Nephron (organoid): ENCODE measurements at regions not wholly inside any gene's neighbourhood (a gene's known extent, or its start where the extent isn't known, plus 50 kb on each side); places are given as distances from the start of the nearest gene placed in this dataset.

Source experiments
- H3K27ac Mint-ChIP-seq, 3 experiments: 2 replicates each; pipeline ENCODE4 v1.8.0; 2020; ENCODE audit warnings: mixed read lengths in 3 of 3, mild to moderate bottlenecking in 2 of 3, moderate library complexity in 1 of 3
- H3K27me3 Mint-ChIP-seq: 2 replicates; pipeline ENCODE4 v1.8.0; 2021; ENCODE audit warnings: low read depth, mild to moderate bottlenecking, moderate library complexity, mixed read lengths
- H3K36me3 Mint-ChIP-seq: 2 replicates; pipeline ENCODE4 v1.8.0; 2020; ENCODE audit warnings: low read depth, mixed read lengths
- H3K4me1 Mint-ChIP-seq: 2 replicates; pipeline ENCODE4 v1.8.0; 2020; ENCODE audit warnings: mixed read lengths
- H3K4me3 Mint-ChIP-seq, 3 experiments: 2 replicates each; pipeline ENCODE4 v1.8.0; 2020; ENCODE audit warnings: mild to moderate bottlenecking in 3 of 3, mixed read lengths in 3 of 3, moderate library complexity in 2 of 3
- H3K9me3 Mint-ChIP-seq: 2 replicates; pipeline ENCODE4 v1.8.0; 2020; ENCODE audit warnings: mixed read lengths
- TF ChIP-seq, protein P1 (sequence below), 3 experiments: fragments of 200-600 bp; sonication (generic); IDR thresholded peaks; one replicate each; pipeline ENCODE4 v1.5.0; 2021; ENCODE audit warnings: antibody characterized with exemption in 3 of 3; ENCODE audit not compliant: unreplicated experiment in 3 of 3

DNA sequence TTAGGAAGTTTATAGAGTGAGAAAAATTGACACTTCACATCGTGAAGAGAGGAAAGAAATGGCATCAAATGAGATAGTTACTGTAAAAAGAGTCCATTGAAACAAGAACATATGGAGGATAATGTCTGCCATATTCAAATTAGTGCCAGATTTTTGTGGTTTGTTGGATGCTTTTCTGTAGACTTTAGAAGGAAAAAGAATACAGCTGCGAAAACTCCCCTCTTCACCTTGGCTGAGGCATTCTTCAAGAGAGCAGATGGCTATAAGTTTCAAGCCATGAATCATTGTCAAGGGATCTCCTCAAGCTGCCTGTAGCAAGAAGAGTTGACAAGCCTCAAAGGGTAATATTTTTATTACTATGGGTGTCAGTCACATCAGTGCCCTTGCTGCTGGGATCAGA, 507.4 kb upstream of the RAG2 start:
- no peak overlapping the region for H3K4me3 Mint-ChIP-seq
- H3K27ac Mint-ChIP-seq, result peak overlapping the region; percentile 26 to 54 (median 40)
- H3K4me1 Mint-ChIP-seq, result peaks cover 38% of the 10 kb centered on the region
- TF ChIP-seq, protein P1, sequence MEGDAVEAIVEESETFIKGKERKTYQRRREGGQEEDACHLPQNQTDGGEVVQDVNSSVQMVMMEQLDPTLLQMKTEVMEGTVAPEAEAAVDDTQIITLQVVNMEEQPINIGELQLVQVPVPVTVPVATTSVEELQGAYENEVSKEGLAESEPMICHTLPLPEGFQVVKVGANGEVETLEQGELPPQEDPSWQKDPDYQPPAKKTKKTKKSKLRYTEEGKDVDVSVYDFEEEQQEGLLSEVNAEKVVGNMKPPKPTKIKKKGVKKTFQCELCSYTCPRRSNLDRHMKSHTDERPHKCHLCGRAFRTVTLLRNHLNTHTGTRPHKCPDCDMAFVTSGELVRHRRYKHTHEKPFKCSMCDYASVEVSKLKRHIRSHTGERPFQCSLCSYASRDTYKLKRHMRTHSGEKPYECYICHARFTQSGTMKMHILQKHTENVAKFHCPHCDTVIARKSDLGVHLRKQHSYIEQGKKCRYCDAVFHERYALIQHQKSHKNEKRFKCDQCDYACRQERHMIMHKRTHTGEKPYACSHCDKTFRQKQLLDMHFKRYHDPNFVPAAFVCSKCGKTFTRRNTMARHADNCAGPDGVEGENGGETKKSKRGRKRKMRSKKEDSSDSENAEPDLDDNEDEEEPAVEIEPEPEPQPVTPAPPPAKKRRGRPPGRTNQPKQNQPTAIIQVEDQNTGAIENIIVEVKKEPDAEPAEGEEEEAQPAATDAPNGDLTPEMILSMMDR (IDR thresholded peaks at IDR 0.05; ENCODE audit: unreplicated experiment in 3 of 3), result no peak
- H3K36me3 Mint-ChIP-seq, result no peaks in the 10 kb centered on the region
- H3K27me3 Mint-ChIP-seq, result no peaks in the 10 kb centered on the region
- H3K9me3 Mint-ChIP-seq, result peaks cover 11% of the 10 kb centered on the region

DNA sequence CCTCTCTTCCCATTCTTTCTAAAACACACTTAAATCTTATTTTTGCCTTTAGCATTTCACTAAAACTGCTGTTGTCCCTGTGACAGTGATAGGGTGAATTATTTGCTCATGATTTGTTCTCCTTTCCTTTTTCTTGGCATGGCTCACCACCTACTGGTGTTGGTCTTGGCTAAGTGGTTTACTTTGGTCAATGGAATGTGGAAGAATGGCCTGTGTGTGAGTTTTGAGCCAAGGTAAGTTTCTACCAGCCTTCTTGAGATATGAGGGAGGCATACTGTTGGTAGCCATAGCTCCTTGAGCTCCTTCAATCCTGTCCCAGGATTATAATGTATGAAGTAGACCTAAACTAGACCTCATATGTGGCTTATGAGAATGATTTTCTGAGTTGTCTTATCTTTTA, 506.3 kb upstream of the RAG2 start:
- Mint-ChIP-seq H3K27me3 (no peaks in the 10 kb centered on the region), H3K4me3 (no peak overlapping the region), H3K9me3 (peaks cover 11% of the 10 kb centered on the region), H3K36me3 (no peaks in the 10 kb centered on the region), H3K4me1 (peaks cover 30% of the 10 kb centered on the region), H3K27ac (no peak overlapping the region)
- TF ChIP-seq, protein P1 (IDR thresholded peaks at IDR 0.05; ENCODE audit: unreplicated experiment in 3 of 3), result no peak

DNA sequence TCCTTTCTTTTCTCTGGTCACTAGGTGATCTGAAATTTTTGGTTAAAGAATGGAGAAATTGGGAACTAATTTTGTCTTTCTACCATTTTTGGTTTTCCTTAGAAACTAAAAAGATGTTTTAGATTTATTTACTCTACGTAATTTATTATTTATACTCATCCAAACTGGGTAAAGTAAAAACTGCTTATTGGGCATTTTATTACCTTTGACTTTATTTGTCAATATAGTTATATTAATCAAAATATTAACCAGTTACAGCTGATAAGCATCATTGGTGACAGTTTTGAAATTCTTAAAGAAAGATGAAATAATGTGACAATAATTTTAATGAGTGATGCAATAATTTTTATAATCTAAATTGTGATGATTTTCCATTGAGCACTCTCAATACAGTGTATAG, 502.0 kb upstream of the RAG2 start:
- peaks cover 1% of the 10 kb centered on the region for H3K4me1 Mint-ChIP-seq

DNA sequence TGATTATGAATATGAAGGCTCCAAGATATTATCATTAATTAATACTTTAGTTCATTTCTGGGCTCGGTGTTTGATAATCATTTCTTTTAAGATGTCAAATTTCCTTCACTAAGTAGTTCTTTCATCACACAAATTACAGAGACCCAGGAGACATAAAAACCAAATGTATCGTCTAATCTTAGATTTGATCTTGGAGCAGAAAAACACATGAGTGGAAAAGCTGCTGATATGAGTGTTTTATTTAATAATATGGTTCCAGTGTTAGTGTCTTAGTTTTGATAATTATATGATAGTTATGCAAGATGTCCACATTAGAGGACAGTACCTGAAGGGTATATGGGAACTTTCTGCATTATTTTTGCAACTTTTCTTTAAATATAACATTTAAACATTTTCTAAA, 494.5 kb upstream of the RAG2 start:
- TF ChIP-seq, protein P1 (IDR thresholded peaks at IDR 0.05; ENCODE audit: unreplicated experiment in 3 of 3), result no peak
- H3K4me3 Mint-ChIP-seq, result no peak overlapping the region
- H3K27me3 Mint-ChIP-seq, result no peaks in the 10 kb centered on the region
- no peaks in the 10 kb centered on the region for H3K36me3 Mint-ChIP-seq
- H3K27ac Mint-ChIP-seq, result no peak overlapping the region
- peaks cover 7% of the 10 kb centered on the region for H3K4me1 Mint-ChIP-seq
- H3K9me3 Mint-ChIP-seq, result no peaks in the 10 kb centered on the region

More for the DNA sequence above, 502.0 kb upstream of the RAG2 start:
- no peaks in the 10 kb centered on the region for H3K27me3 Mint-ChIP-seq
- peaks cover 11% of the 10 kb centered on the region for H3K9me3 Mint-ChIP-seq
- no peak overlapping the region for H3K4me3 Mint-ChIP-seq
- H3K27ac Mint-ChIP-seq, result no peak overlapping the region
- TF ChIP-seq, protein P1 (IDR thresholded peaks at IDR 0.05; ENCODE audit: unreplicated experiment in 3 of 3), result no peak
- H3K36me3 Mint-ChIP-seq, result no peaks in the 10 kb centered on the region

DNA sequence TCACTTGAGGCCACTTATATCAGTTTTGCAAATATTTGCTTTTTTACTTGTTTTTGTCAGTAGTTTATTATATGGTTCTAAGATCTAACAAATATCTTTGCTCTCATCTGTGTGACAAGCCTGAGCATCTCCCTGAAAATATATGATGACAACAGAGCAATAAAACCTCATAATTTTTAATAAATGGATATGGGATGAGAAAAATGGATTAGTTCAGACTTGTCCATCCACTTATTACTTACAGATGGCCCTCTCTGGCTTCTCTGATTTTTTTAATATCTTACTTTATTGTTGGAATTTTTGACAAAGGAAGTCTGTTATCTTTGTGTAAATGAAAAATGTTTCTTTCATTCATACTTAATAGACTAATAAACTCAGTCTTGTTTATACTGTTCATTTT, 491.4 kb upstream of the RAG2 start:
- Mint-ChIP-seq H3K36me3 (no peaks in the 10 kb centered on the region), H3K9me3 (no peaks in the 10 kb centered on the region), H3K4me1 (peaks cover 7% of the 10 kb centered on the region), H3K27ac (peak overlapping the region in 2 of 3 experiments; percentile 37 to 46), H3K4me3 (no peak overlapping the region), H3K27me3 (no peaks in the 10 kb centered on the region)
- TF ChIP-seq, protein P1 (IDR thresholded peaks at IDR 0.05; ENCODE audit: unreplicated experiment in 3 of 3), result no peak

DNA sequence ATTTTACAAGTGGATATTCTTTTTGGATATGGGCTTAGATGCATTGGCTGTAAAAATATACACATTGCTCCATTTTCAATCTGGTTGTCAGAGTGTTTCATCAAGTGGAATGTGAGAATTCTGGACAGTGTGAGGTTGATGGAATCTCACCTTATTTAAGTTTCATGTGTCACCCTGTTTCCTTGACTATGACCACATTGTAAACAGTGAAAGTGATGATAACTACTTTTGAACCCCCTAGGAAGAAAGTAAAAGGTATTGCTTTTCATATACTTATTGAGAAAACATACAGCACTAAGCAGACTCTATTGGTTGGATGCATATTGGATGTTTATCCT, 490.5 kb upstream of the RAG2 start:
- no peaks in the 10 kb centered on the region for H3K9me3 Mint-ChIP-seq
- H3K4me3 Mint-ChIP-seq, result no peak overlapping the region
- H3K36me3 Mint-ChIP-seq, result no peaks in the 10 kb centered on the region
- TF ChIP-seq, protein P1 (IDR thresholded peaks at IDR 0.05; ENCODE audit: unreplicated experiment in 3 of 3), result no peak
- H3K4me1 Mint-ChIP-seq, result peaks cover 7% of the 10 kb centered on the region
- H3K27ac Mint-ChIP-seq, result peak overlapping the region in 1 of 3 experiments; percentile 3
- peaks cover 3% of the 10 kb centered on the region for H3K27me3 Mint-ChIP-seq
